HG03095 (cell line): ENCODE measurements at regions not wholly inside any gene's neighbourhood (a gene's known extent, or its start where the extent isn't known, plus 50 kb on each side); places are given as distances from the start of the nearest gene placed in this dataset.
"Not testable (repeated sequence)": the region's sequence is repeated elsewhere in the genome, so short reads cannot be mapped to it uniquely, and the experiment has no call there.

ENCODE experiments used
- ATAC-seq: cut with Tn5 transposase; IDR thresholded peaks from one replicate; pipeline ENCODE4 v1.9.1; 2021; ENCODE audit warnings: moderate library complexity; ENCODE audit not compliant: unreplicated experiment

DNA sequence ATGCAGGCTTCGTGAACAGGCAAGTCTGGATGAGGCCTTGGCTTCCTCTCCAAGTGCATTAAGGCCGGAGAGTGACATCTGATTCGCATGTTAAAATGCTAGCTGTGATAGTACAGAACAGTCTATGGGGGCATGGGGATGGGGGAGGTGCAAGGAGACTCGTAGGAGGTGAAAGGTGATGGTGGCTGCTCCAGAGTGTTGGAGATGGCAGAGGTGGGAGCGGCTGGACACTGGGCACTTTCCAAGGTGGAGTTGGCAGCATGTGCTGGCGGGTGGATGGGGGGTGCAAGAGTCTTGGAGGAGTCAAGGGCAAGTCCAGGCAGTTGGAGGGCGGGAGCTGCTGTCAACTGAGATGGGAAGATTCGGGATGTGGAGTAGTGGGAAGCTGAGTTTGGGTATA is 350.9 kb upstream of the TNRC6C start:
- no peak for ATAC-seq

DNA sequence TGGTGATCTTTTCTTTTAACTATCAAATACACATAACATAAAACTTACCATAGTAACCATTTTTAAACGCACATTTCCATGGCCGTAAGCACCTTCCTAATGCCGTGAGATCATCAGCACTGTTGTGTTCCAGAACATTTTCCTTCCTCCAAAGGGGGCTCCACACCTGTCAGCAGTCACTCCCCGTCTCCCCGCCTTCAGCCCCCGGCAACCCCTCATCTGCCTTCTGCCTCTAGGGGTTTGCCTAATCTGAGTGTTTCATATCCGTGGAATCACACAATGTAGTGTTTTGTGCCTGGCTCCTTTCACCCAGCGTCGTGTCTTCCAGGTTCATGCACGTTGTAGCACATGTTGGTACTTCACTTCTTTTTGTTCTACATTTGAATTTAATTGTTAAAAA is 350.1 kb upstream of the TNRC6C start:
- ATAC-seq = no peak

DNA sequence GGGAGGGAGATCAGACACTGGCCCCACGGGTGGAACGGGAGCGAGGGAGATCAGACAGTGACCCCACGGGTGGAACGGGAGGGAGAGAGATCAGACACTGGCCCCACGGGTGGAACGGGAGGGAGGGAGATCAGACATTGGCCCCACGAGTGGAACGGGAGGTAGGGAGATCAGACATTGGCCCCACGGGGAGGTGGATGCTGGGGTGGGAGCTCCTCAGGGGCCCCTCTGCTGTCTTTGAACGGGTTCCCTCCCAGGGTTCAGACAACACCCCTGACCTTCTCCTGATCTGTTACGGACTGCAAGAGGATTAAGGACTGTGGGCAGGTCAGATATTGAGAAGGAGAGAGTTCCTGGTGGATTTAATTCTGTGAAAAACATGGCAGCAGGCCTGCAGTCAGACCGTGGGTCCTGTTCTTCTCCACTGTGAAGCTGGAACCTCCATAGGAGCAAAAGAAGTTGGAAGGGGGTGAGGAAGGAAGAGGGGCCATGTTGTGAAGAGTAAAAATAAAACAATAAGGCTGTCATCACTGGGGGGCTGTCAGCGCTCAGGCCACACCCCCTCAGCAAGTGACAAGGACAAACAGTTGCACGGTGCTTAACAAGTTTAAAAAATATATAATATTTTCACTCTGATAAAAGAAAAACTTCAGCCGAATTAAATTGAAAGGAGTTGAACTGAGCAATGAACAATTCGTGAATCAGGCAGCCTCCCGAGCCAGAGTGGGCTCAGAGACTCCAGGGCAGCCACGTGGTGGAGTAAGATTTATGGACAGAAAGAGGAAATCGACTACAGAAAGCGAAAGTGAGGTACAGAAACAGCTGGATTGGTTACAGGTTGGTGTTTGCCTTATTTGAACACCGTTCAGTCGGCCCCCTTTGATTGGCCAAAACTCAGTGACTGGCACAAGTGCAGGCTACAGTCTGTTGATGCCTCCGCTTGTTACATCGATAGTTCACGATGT is 348.7 kb upstream of the TNRC6C start:
- ATAC-seq = no peak

DNA sequence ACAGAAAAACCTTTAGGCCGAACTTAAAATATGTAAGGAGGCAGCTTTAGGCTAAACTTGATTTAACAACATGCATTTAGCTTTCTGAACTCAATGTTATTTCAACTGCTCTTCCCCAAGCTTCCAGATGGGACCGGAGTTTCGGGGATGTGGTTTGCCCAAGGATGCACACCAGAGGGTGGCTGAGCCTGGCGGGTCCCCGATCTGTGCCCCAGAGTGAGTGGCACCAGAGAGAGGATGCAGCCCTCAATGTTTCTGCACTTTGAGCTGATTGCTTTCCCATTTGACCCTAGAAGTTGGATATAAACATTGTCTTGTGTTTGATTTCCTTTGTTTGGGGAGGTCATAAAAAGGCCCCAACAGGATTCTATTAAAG is 348.0 kb upstream of the TNRC6C start:
- ATAC-seq = no peak

DNA sequence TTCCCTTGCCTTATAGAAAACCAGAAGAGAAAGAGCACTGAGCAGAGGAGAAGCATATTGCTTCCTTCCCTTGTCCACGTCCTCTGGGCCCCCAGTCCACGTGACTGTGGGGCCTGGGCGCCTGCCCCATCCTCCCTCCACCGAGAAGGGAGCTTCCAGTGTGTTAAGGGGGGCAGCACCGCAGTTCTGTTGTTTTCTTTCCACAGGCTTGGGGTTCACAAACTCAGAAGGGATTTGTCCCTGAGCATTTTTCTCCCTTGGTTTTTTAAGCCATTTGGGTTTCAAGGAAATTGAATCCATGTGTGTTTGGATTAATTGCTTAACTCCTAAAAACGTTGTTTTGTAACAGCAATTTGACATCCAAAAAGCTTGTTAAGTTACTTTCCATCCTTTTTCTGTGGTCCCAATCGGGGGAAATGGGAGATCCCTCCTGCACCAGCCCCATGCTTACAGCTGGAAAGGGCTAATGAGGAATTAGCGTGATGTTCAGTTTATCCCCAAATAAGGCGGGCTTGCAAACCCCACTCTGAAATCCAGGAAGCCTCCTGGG is 347.5 kb upstream of the TNRC6C start:
- ATAC-seq = no peak

DNA sequence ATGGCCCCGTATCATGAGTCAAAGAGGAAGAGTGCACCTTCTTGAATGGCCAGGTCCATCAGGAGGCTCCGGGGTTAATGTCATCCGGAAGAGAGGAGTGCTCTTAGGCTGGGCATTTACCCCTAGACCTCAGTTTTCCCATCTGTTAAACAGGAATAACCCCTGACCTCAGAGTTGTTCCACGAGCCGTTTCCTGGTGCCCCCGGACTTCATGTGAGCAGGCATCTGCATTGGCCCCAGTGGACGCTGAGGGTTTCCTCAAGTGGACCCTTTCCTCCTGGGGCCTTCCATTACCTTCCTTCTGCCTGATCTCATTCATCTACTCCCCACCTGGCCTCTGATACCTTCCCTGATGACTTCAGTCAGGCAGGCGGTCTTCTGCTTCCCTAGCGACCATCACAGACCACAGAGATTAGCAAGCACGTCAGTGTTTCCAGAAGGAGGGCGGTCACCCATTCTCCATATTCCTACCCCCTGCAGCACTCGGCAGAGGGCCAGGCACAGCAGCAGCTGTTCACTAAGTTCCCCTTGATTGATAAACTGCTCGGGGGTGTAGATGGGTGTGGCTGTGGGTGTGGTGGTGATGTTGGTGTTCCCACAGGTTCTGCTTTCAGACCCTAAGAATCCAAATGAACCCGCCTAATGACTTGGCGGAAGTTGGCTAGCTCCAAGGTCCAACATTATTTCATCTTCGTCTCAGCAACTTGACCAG is 346.6 kb upstream of the TNRC6C start:
- ATAC-seq = no peak

DNA sequence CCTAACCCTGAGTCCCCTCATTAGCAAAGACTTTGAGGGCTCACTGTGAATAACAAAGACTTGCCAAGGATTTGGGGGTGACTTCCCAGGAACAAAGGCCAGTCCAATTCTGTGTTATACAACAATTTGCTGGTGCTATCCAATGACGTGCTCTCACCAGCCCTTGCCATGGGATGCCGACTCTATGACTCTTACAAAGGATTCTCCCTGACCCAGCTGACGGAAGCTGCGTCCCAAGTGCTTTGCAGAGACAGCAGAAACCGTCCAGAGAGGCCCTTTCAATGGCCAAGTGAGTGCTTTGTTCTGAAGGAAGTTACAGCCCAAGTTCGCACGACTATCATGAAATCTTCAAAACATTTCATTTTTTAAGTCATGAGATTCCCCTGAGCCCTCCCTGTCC is 345.3 kb upstream of the TNRC6C start:
- no peak for ATAC-seq

DNA sequence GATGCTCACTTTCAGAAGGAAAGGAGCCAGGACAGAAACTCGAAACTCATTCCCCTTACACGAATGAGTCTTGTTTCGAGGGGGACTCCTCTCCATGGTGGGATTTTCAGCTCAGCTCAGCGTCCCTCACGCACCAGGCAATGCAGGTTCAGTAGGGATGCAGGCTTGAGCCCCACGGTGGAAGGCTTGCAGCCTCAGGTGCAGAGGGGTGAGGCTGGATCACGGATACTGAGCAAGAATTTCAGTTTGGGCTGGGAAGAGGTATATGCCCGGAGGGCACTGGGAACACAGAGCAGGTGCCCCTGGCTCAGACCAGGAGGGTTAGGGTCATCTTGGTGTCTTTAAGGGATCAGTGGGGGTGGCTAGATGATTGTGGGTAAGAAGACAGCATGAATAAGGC is 344.9 kb upstream of the TNRC6C start:
- ATAC-seq = no peak

DNA sequence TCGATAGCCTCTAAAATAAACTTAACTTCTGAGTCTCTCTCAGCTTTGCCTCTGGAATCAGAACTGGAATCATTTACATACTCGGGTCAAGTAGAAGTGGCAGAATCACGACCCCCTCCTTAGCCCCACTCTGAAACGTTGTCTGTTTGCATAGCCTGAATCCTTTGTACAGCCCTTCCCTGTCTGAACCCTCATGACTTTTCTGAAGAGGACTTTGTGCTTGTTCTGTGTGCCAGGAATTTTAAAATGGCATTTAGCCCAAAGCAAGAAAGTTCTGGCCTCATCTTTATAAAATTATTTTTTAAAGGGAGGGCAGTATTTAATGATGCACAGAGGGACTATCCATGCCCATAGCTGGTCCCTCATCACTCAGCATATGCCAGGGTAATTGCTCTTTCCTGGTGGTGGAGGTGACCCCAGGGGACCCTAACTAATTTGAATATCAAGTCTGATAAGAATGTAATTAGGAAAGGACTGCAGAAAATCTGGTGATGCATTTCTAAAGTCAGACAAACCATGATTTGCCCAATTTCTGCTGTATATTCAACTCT is 342.7 kb upstream of the TNRC6C start:
- ATAC-seq = no peak

DNA sequence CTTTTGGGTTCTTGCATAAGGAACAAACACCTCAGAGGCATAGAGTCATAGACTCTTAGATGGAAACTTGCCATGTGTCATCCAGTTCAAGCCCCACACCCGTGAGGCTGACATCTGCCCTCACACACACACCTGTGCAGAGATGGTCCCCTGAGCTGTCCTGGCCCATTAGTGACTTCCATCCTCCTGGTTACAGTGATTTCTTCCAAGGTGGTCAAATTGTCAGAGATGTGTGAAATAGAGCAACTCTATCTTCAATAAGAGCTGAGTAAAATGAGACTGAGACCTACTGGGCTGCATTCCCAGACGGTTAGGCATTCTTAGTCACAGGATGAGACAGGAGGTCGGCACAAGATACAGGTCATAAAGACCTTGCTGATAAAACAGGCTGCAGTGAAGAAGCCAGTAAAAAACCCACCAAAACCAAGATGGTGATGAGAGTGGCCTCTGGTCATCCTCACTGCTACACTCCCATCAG is 342.2 kb upstream of the TNRC6C start:
- ATAC-seq = no peak

DNA sequence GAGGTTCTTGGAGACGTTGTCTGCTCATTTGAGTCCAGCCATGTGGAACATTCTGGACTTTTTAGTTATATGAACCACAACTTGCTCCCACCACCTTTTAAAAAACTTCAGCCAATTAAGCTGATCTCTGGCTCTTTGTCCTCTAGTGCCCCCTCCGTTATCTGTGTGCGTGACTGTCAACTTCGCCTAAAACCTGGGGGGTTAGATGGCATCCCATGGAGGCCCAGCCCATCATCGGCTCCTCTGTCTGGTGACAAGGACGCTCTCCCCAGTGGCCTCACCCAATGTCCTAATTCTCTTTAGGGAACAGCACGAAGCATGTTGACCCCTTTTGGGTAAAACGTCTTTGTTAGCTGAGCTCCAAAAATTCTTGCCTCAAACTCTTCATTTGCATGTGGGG is 341.0 kb upstream of the TNRC6C start:
- no peak for ATAC-seq

DNA sequence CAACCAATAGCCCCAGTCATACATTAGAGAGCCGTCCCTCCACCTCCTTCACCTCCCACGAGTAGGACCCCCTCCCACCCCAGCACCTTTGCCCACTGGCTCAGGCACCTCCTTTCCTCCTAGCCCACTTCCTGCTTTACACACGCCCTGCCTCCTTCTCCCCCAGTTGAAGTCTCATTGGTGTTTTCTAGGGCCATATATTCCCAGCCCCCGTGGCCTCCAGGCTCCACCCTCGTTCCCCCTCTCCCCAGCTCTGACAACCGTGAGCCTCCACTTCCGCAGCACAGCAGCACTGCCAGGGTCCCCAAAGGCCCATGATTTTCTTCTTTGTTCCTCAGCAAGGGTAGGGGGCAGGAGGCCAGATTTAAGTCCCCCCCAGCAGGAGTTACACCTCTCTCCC is 340.3 kb upstream of the TNRC6C start:
- ATAC-seq = no peak

DNA sequence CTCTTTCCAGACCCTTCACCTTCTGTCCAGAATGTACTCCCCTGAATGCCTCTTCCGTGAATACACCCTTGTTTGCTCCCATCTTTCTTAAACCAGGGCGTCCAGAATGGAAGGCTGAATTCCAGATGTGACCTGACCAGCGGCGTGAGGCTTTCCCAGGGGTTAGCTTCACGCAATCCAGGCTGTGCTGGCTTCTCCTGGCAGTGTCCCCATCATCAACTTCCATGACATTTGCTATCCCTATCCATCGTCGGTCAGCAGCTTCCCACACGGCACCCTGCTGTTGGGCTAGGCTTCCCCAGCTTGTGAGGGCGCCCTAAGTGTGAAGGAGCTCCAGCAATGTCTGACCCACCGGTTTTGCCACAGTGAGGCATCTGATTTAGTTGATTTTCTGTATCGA is 339.8 kb upstream of the TNRC6C start:
- ATAC-seq = no peak

DNA sequence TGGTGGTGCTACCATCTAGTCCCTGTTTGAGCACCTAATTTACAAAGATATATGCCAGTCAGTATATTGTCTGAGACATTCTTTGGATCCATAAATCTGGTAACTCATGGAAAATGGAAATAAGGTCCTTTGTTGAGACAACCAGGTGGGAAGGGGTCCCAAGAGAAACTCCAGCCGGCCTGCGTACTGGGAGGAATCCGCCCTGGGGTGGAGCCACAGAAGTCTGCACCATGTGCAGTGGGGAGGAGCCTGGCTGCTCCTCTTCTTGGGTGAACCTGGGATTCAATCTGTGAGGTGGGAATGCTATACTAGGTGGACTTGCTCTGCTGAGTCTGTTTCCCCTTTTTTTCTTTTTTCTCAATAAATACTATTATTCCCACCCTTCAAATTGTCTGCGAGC is 339.2 kb upstream of the TNRC6C start:
- ATAC-seq = no peak

DNA sequence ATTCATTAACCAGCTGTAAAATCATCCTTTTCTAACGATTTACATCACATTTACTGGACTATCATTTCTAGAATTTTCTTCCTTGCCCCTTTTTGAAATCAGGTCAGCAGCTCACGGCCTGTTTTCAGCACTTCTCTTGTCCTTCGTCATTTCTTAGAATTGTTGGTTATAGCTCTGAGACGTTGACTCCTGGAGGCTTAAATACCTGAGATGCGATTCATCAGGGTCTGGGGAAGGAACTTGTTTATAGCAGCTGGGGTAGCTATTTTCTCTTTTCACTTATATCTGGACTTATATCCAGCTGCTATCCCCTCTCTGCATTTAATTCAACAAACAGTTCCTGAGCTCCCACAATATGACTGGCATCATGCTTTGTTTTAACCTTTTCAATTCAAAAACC is 338.7 kb upstream of the TNRC6C start:
- ATAC-seq = no peak

DNA sequence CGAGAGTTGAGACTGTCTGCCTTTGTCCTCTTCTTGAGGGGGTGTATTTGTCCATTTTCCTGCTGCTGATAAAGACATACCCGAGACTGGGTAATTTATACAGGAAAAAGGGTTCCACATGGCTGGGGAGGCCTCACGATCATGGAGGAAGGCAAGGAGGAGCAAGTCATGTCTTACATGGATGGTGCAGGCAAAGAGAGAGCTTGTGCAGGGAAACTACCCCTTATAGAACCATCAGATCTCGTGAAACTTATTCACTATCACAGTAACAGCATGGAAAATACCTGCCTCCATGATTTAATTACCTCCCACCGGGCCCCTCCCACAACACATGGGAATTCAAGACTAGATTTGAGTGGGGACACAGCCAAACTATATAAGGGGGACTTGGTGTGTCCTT is 338.2 kb upstream of the TNRC6C start:
- ATAC-seq = no peak

DNA sequence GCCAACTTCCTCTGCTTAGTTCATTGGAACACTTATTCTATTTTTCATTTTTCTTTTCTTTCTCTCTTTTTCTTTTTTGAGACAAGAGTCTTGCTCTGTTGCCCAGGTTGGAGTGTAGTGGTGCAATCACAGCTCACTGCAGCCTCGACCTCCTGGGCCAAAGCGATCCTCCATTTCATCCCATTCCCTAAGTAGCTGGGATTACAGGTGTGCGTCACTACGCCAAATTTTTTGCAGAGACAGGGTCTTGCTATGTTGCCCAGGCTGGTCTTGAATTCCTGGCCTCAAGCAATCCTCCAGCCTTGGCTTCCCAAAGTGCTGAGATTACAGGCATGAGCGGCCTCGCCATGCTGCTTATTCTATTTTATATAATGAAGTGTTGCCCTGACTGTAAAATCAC is 336.4 kb upstream of the TNRC6C start:
- not testable (repeated sequence) for ATAC-seq

DNA sequence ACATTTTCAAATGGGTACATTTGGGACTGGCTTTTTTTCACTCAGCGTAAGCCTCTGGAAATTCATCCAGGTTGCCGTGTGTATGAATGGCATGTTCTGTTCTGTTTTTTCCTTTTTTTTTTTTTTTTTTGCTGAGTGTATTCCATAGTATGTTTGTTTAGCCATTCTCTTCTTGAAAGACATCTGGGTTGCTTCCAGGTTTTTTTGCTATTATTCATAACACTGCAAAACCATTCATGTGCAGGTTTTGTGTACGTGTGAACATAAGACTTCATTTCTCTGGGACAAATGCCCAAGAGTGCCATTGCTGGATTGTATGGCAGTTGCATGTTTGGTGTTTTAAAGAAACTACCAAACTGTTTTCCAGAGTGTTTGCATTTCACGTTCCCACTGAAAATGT is 335.9 kb upstream of the TNRC6C start:
- no peak for ATAC-seq

DNA sequence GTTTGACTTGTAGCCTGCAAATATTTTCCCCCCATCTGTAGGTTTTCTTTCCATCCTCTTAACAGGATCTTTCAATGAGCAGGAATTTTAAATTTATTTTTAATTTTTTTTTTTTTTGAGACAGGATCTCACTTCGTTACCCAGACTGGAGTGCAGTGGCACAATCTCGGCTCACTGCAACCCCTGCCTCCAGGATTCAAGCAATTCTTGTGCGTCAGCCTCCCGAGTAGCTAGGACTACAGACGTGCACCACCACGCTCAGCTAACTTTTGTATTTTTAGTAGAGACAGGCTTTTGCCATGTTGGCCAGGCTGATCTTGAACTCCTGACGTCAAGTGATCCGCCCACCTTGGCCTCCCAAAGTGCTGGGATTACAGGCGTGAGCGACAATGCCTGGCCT is 335.2 kb upstream of the TNRC6C start:
- not testable (repeated sequence) for ATAC-seq

DNA sequence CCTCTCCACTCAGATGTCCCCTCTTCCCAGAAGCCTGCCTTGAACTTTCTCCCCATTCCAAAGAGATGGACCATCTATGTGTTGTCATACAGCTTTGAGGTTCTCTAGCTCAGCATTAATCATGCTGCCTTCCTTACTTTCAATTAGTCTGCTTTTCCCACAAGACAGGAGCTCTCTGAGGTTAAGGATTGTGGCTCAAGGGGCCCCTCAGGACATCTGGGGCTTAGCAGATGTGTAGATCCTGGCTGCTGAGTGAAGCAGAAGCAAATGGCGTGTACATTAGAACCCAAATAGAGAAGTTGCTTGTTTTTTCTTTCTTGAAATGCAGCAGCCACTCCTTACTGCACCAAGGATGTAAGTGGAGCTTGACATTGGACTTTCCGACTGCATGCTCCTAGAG is 330.5 kb upstream of the TNRC6C start:
- ATAC-seq = no peak

DNA sequence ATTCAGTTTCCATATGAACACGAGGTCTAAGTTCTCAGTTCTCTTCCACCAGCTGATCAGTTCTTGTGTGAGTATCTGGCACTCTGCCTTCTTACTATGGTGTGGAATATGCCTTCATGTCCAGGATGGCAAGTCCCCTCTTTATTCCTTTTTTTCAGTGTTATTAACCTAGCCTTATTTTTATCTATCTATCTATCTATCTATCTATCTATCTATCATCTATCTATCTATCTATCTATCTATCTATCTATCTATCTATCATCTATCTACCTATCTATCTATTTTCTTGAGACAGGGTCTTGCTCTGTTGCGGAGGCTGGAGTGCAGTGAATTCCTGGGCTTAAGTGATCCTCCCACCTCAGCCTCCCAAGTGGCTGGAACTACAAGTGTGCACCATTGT is 329.2 kb upstream of the TNRC6C start:
- ATAC-seq = not testable (repeated sequence)

DNA sequence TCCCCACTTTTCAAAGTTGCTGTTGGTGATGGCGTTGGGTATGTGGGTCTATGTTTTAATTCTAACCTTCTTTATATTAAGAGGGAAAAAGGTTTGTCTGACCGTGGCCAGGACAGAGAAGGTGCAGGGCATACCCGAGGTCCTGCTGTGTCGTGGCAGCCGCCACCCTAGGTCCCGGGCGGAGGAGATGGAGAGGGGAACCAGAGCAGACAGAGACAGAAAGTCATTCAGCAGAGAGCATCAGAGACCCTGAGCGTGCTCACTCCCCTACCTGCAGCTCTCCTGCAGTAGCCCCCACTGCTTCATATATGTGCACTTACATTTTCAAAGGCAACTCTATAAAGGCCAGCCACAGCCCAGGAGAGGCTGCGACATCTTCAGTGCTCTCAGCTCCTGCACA is 327.2 kb upstream of the TNRC6C start:
- no peak for ATAC-seq
